GM23338 (cell line): ENCODE measurements at regions not wholly inside any gene's neighbourhood (a gene's known extent, or its start where the extent isn't known, plus 50 kb on each side); places are given as distances from the start of the nearest gene placed in this dataset.
A peak's percentile ranks its signal among the peaks of the same experiment; 100 is the strongest.

Experiments used
- ATAC-seq: fragments of 200-7000 bp; cut with Tn5 transposase; 3 replicates; pipeline ENCODE4 v1.9.1; 2020
- DNase-seq: peaks from one replicate; pipeline ENCODE4 v3.0.0-alpha.2; 2015; ENCODE audit warnings: low spot score
- H2AFZ ChIP-seq: fragments of 200-600 bp; sonication (generic); 2 replicates; pipeline ENCODE4 v1.8.0; 2016; ENCODE audit warnings: antibody characterized with exemption, mild to moderate bottlenecking, moderate library complexity
- H3F3A ChIP-seq: fragments of 200-600 bp; sonication (generic); replicated peaks from 2 replicates; pipeline ENCODE4 v1.8.0; 2017; ENCODE audit warnings: antibody characterized with exemption, mixed run types, low read depth
- H3K27ac ChIP-seq: fragments of 200-600 bp; sonication (generic); 2 replicates; pipeline ENCODE4 v1.6.1; 2016; ENCODE audit warnings: low read depth
- H3K27me3 ChIP-seq: fragments of 200-600 bp; sonication (generic); 2 replicates; pipeline ENCODE4 v1.8.0; 2016; ENCODE audit warnings: mild to moderate bottlenecking, mixed run types, moderate library complexity; ENCODE audit not compliant: insufficient read depth
- H3K36me3 ChIP-seq: fragments of 200-600 bp; sonication (generic); 2 replicates; pipeline ENCODE4 v1.8.0; 2016; ENCODE audit warnings: mild to moderate bottlenecking; ENCODE audit not compliant: insufficient read depth
- H3K4me1 ChIP-seq: fragments of 200-600 bp; sonication (generic); 2 replicates; pipeline ENCODE4 v1.8.0; 2016; ENCODE audit warnings: mild to moderate bottlenecking, moderate library complexity; ENCODE audit not compliant: insufficient read depth
- H3K4me2 ChIP-seq: fragments of 200-600 bp; sonication (generic); 2 replicates; pipeline ENCODE4 v1.7.1; 2017; ENCODE audit warnings: mixed run types
- H3K4me3 ChIP-seq: fragments of 200-600 bp; sonication (generic); 2 replicates; pipeline ENCODE4 v1.6.1; 2016; ENCODE audit warnings: mixed run types
- H3K79me2 ChIP-seq: fragments of 200-600 bp; sonication (generic); replicated peaks from 2 replicates; pipeline ENCODE4 v1.8.0; 2017; ENCODE audit warnings: mild to moderate bottlenecking; ENCODE audit not compliant: insufficient read depth
- H3K9me2 ChIP-seq: fragments of 200-600 bp; sonication (generic); 2 replicates; pipeline ENCODE4 v1.8.0; 2017; ENCODE audit not compliant: insufficient read depth
- H4K20me1 ChIP-seq: fragments of 200-600 bp; sonication (generic); replicated peaks from 2 replicates; pipeline ENCODE4 v1.8.0; 2017; ENCODE audit warnings: mild to moderate bottlenecking; ENCODE audit not compliant: insufficient read depth
- H3K27ac Mint-ChIP-seq: 2 replicates; pipeline ENCODE4 v1.8.0; 2020; ENCODE audit warnings: inconsistent platforms, mild to moderate bottlenecking, moderate library complexity, mixed read lengths
- H3K27me3 Mint-ChIP-seq: 3 replicates; pipeline ENCODE4 v1.8.0; 2022; ENCODE audit warnings: low read depth, mild to moderate bottlenecking, moderate library complexity, mixed read lengths, inconsistent platforms; ENCODE audit not compliant: insufficient read depth, poor library complexity
- H3K36me3 Mint-ChIP-seq: 3 replicates; pipeline ENCODE4 v1.8.0; 2021; ENCODE audit warnings: low read depth, mild to moderate bottlenecking, inconsistent platforms, moderate library complexity, mixed read lengths
- H3K4me1 Mint-ChIP-seq: 3 replicates; pipeline ENCODE4 v1.8.0; 2020; ENCODE audit warnings: mild to moderate bottlenecking, inconsistent platforms, mixed read lengths
- H3K4me3 Mint-ChIP-seq: 3 replicates; pipeline ENCODE4 v1.8.0; 2021; ENCODE audit warnings: moderate library complexity, mild to moderate bottlenecking, inconsistent platforms, mixed read lengths
- H3K9me3 Mint-ChIP-seq: 3 replicates; pipeline ENCODE4 v1.8.0; 2020; ENCODE audit warnings: moderate library complexity, mild to moderate bottlenecking, inconsistent platforms, mixed read lengths
- CREB1 ChIP-seq: fragments of 250-450 bp; sonication (Bioruptor Pico); IDR thresholded peaks from 2 replicates; pipeline ENCODE4 v1.5.0; 2020; ENCODE audit warnings: low read depth, mild to moderate bottlenecking, moderate library complexity
- EZH2 ChIP-seq: fragments of 200-600 bp; sonication (generic); IDR thresholded peaks from one replicate; pipeline ENCODE4 v1.8.0; 2017; ENCODE audit warnings: antibody characterized with exemption, mild to moderate bottlenecking, low read depth; ENCODE audit not compliant: unreplicated experiment
- JUNB ChIP-seq: IDR thresholded peaks from one replicate; pipeline ENCODE4 v1.6.1; 2016; ENCODE audit warnings: antibody characterized with exemption; ENCODE audit not compliant: unreplicated experiment
- NANOG ChIP-seq: IDR thresholded peaks from 2 replicates; pipeline ENCODE4 v1.6.1; 2016; ENCODE audit warnings: antibody characterized with exemption, borderline replicate concordance
- POLR2AphosphoS5 ChIP-seq: IDR thresholded peaks from 2 replicates; pipeline ENCODE4 v1.6.1; 2016; ENCODE audit warnings: antibody characterized with exemption, low read depth
- STAT1 ChIP-seq: IDR thresholded peaks from one replicate; pipeline ENCODE4 v1.6.1; 2016; ENCODE audit warnings: antibody characterized with exemption; ENCODE audit not compliant: unreplicated experiment
- ZNF114 ChIP-seq: fragments of 250-450 bp; sonication (Bioruptor Pico); IDR thresholded peaks from 2 replicates; pipeline ENCODE4 v1.5.0; 2020; ENCODE audit warnings: mild to moderate bottlenecking, moderate library complexity
- ZNF331 ChIP-seq: fragments of 250-450 bp; sonication (Bioruptor Pico); IDR thresholded peaks from 2 replicates; pipeline ENCODE4 v1.5.0; 2020; ENCODE audit warnings: low read depth, mild to moderate bottlenecking, moderate library complexity
- TF ChIP-seq, protein P1 (sequence below): IDR thresholded peaks from 2 replicates; pipeline ENCODE4 v1.6.1; 2016; ENCODE audit warnings: antibody characterized with exemption
- TF ChIP-seq, protein P2 (sequence below), 2 experiments: fragments of 200-600 bp in 1 of 2; sonication (generic) in 1 of 2; conservative IDR thresholded peaks; 2 replicates each; pipeline versions ENCODE4 v1.5.1 to v1.6.1; 2016 to 2017; ENCODE audit warnings: antibody characterized with exemption in 2 of 2, low read depth in 2 of 2, mild to moderate bottlenecking in 2 of 2, moderate library complexity in 1 of 2
- TF ChIP-seq, protein P3 (sequence below): fragments of 250-450 bp; sonication (Bioruptor Pico); IDR thresholded peaks from 2 replicates; pipeline ENCODE4 v1.5.0; 2020; ENCODE audit warnings: mild to moderate bottlenecking, moderate library complexity

DNA sequence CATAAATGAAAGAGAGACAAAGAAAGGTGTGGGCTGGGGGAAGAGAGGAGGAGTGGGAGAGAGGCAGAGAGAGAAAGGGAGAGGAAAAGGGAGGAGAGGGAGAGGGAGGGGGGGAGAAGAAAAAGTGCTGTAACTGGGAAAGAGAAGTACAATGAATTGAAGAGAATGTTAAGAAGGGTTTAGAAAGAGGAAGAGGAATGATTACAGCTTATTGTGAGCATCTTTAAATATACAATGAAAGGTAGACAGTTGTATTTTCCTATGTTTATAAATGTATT lies 229.1 kb upstream of the PMFBP1 start:
- Histone ChIP-seq H3K4me3 (no peak overlapping the region), H3K79me2 (no peaks in the 10 kb centered on the region), H2AFZ (no peak overlapping the region), H3K4me2 (no peak overlapping the region), H3K9me2 (no peaks in the 10 kb centered on the region), H3K36me3 (no peaks in the 10 kb centered on the region), H3K27me3 (no peaks in the 10 kb centered on the region), H3K27ac (no peak overlapping the region), H4K20me1 (no peaks in the 10 kb centered on the region), H3K4me1 (no peaks in the 10 kb centered on the region), H3F3A (no peaks in the 10 kb centered on the region)
- H3K4me3 Mint-ChIP-seq: no peak overlapping the region
- peaks cover 6% of the 10 kb centered on the region; the same call in 2 of the 3 replicates for H3K4me1 Mint-ChIP-seq
- ATAC-seq: peak; percentile 34; the same call in 1 of the 3 replicates
- no peaks in the 10 kb centered on the region; the same call in 2 of the 3 replicates for H3K9me3 Mint-ChIP-seq
- peaks cover 7% of the 10 kb centered on the region for H3K36me3 Mint-ChIP-seq
- TF ChIP-seq, protein P1, sequence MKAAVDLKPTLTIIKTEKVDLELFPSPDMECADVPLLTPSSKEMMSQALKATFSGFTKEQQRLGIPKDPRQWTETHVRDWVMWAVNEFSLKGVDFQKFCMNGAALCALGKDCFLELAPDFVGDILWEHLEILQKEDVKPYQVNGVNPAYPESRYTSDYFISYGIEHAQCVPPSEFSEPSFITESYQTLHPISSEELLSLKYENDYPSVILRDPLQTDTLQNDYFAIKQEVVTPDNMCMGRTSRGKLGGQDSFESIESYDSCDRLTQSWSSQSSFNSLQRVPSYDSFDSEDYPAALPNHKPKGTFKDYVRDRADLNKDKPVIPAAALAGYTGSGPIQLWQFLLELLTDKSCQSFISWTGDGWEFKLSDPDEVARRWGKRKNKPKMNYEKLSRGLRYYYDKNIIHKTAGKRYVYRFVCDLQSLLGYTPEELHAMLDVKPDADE: no peak
- TF ChIP-seq ZNF331 (no peak), POLR2AphosphoS5 (no peak), ZNF114 (no peak), CREB1 (no peak), STAT1 (no peak), EZH2 (no peak), JUNB (no peak), NANOG (no peak)
- TF ChIP-seq, protein P2, sequence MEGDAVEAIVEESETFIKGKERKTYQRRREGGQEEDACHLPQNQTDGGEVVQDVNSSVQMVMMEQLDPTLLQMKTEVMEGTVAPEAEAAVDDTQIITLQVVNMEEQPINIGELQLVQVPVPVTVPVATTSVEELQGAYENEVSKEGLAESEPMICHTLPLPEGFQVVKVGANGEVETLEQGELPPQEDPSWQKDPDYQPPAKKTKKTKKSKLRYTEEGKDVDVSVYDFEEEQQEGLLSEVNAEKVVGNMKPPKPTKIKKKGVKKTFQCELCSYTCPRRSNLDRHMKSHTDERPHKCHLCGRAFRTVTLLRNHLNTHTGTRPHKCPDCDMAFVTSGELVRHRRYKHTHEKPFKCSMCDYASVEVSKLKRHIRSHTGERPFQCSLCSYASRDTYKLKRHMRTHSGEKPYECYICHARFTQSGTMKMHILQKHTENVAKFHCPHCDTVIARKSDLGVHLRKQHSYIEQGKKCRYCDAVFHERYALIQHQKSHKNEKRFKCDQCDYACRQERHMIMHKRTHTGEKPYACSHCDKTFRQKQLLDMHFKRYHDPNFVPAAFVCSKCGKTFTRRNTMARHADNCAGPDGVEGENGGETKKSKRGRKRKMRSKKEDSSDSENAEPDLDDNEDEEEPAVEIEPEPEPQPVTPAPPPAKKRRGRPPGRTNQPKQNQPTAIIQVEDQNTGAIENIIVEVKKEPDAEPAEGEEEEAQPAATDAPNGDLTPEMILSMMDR (conservative IDR thresholded peaks at IDR 0.05; ENCODE audit: low read depth in 2 of 2): no peak
- TF ChIP-seq, protein P3, sequence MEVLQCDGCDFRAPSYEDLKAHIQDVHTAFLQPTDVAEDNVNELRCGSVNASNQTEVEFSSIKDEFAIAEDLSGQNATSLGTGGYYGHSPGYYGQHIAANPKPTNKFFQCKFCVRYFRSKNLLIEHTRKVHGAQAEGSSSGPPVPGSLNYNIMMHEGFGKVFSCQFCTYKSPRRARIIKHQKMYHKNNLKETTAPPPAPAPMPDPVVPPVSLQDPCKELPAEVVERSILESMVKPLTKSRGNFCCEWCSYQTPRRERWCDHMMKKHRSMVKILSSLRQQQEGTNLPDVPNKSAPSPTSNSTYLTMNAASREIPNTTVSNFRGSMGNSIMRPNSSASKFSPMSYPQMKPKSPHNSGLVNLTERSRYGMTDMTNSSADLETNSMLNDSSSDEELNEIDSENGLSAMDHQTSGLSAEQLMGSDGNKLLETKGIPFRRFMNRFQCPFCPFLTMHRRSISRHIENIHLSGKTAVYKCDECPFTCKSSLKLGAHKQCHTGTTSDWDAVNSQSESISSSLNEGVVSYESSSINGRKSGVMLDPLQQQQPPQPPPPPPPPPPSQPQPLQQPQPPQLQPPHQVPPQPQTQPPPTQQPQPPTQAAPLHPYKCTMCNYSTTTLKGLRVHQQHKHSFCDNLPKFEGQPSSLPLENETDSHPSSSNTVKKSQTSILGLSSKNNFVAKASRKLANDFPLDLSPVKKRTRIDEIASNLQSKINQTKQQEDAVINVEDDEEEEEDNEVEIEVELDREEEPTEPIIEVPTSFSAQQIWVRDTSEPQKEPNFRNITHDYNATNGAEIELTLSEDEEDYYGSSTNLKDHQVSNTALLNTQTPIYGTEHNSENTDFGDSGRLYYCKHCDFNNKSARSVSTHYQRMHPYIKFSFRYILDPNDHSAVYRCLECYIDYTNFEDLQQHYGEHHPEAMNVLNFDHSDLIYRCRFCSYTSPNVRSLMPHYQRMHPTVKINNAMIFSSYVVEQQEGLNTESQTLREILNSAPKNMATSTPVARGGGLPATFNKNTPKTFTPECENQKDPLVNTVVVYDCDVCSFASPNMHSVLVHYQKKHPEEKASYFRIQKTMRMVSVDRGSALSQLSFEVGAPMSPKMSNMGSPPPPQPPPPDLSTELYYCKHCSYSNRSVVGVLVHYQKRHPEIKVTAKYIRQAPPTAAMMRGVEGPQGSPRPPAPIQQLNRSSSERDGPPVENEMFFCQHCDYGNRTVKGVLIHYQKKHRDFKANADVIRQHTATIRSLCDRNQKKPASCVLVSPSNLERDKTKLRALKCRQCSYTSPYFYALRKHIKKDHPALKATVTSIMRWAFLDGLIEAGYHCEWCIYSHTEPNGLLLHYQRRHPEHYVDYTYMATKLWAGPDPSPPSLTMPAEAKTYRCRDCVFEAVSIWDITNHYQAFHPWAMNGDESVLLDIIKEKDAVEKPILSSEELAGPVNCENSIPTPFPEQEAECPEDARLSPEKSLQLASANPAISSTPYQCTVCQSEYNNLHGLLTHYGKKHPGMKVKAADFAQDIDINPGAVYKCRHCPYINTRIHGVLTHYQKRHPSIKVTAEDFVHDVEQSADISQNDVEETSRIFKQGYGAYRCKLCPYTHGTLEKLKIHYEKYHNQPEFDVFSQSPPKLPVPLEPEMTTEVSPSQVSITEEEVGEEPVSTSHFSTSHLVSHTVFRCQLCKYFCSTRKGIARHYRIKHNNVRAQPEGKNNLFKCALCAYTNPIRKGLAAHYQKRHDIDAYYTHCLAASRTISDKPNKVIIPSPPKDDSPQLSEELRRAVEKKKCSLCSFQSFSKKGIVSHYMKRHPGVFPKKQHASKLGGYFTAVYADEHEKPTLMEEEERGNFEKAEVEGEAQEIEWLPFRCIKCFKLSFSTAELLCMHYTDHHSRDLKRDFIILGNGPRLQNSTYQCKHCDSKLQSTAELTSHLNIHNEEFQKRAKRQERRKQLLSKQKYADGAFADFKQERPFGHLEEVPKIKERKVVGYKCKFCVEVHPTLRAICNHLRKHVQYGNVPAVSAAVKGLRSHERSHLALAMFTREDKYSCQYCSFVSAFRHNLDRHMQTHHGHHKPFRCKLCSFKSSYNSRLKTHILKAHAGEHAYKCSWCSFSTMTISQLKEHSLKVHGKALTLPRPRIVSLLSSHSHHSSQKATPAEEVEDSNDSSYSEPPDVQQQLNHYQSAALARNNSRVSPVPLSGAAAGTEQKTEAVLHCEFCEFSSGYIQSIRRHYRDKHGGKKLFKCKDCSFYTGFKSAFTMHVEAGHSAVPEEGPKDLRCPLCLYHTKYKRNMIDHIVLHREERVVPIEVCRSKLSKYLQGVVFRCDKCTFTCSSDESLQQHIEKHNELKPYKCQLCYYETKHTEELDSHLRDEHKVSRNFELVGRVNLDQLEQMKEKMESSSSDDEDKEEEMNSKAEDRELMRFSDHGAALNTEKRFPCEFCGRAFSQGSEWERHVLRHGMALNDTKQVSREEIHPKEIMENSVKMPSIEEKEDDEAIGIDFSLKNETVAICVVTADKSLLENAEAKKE: no peak
- no peak for DNase-seq
- H3K27ac Mint-ChIP-seq: 0 out of 2 replicates have a peak overlapping the region, but pooled peaks have one; percentile 13
- no peaks in the 10 kb centered on the region for H3K27me3 Mint-ChIP-seq
